Small intestine (tissue), 7 donors: ENCODE measurements at regions not wholly inside any gene's neighbourhood (a gene's known extent, or its start where the extent isn't known, plus 50 kb on each side); places are given as distances from the start of the nearest gene placed in this dataset.

Experiments used
- DNase-seq, 2 donors: peaks; one replicate each; pipeline versions ENCODE4 v3.0.0 to v3.0.0-alpha.2; 2013
- FAIRE-seq: peaks from 2 replicates; lab custom pipeline; 2012; peaks lifted over from hg19 to GRCh38; lab: Jason Lieb, UNC
- H3K27ac ChIP-seq, 3 donors: one replicate each; pipeline ENCODE4 v1.5.1; 2013; ENCODE audit warnings: low read length in 2 of 3, mild to moderate bottlenecking in 2 of 3, control low read depth in 1 of 3, inconsistent platforms in 1 of 3, low read depth in 1 of 3, moderate library complexity in 1 of 3
- H3K27me3 ChIP-seq, 3 donors: one replicate each; pipeline ENCODE4 v1.6.1; 2013; ENCODE audit warnings: low read length in 3 of 3, inconsistent platforms in 1 of 3; ENCODE audit not compliant: control insufficient read depth in 3 of 3, insufficient read depth in 3 of 3
- H3K36me3 ChIP-seq, 3 donors: one replicate each; pipeline ENCODE4 v1.6.1; 2013; ENCODE audit warnings: low read length in 3 of 3, inconsistent platforms in 1 of 3, low read depth in 1 of 3, mild to moderate bottlenecking in 1 of 3, moderate library complexity in 1 of 3; ENCODE audit not compliant: control insufficient read depth in 3 of 3, insufficient read depth in 2 of 3
- H3K4me1 ChIP-seq, 3 donors: one replicate each; pipeline ENCODE4 v1.6.1; 2013; ENCODE audit warnings: low read length in 2 of 3, inconsistent platforms in 1 of 3, low read depth in 1 of 3, mild to moderate bottlenecking in 1 of 3, moderate library complexity in 1 of 3; ENCODE audit not compliant: control insufficient read depth in 3 of 3, insufficient read depth in 2 of 3
- H3K4me3 ChIP-seq, 3 donors: one replicate each; pipeline ENCODE4 v1.5.1; 2013; ENCODE audit warnings: low read length in 3 of 3, control low read depth in 1 of 3, inconsistent platforms in 1 of 3, low read depth in 1 of 3, mild to moderate bottlenecking in 1 of 3, moderate library complexity in 1 of 3
- H3K9me3 ChIP-seq, 2 donors: one replicate each; pipeline ENCODE4 v1.6.1; 2013; ENCODE audit warnings: low read depth in 1 of 2, low read length in 1 of 2; ENCODE audit not compliant: control insufficient read depth in 2 of 2, insufficient read depth in 1 of 2
- WGBS, 3 donors: extraction: QIAGEN DNeasy Blood & Tissue Kit; methylation state at CpG; one replicate each; pipeline ENCODE4 v1.1.7; 2013; 5-methylcytosine and 5-hydroxymethylcytosine counted together
- donor health status: healthy with polysubstance abuse.
- donor health status: control.
- donor health status: control.
- donor health status: Bipolar disorder and iron deficiency.
- donor health status: healthy.

DNA sequence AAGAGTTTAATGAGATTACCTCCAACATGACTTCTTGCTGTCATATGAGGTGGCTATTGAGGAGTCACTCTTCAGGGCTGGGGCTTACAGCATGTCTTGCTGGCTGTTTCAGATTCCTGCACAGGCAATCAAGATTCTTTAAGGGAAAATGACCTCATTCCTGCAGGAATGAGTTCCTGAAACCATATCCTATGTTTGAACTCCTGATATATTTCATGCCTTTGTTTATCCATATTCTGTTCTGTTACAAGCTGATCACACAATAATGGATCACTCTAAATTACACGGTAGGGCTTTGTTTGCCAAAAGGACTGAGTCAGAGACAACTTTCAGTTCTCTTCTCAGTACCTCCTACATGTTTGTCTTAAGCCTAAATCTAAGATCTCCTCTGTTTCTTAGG is 879.8 kb upstream of the PIK3C3 start:
- H3K4me1 ChIP-seq = no peaks in the 10 kb centered on the region
- H3K9me3 ChIP-seq = no peaks in the 10 kb centered on the region
- H3K36me3 ChIP-seq = no peaks in the 10 kb centered on the region
- H3K4me3 ChIP-seq = no peak overlapping the region
- 14 to 40% (median 17%) methylated on average over 1 of the region's 1 CpG for WGBS, 3 donors
- DNase-seq (no peak), FAIRE-seq (no peak)
- no peak overlapping the region for H3K27ac ChIP-seq
- no peaks in the 10 kb centered on the region for H3K27me3 ChIP-seq

DNA sequence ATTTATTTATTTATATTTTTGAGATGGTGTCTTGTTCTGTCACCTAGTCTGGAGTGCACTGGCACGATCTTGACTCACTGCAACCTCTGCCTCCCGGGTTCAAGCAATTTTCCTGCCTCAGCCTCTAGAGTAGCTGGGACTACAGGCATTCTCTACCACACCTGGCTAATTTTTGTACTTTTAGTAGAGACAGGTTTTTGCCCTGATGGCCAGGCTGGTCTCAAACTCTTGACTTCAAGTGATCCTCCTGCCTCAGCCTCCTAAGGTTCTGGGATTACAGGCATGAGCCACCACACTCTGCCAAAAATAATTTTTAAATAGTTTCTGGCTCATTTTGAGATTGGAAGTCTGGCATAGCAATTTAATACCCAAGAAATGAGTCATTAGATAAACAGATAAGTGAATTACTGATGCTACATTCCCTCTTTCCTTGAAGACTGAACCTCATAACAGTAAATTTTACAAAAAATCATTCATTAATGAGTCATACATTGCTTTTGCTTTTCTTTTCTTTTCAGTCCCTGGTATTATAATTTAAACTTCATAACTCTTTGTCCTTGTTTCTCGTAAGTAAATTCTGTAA is 881.6 kb upstream of the PIK3C3 start:
- WGBS, 3 donors = 68 to 80% (median 72%) methylated on average over 3 of the region's 3 CpGs
- no peak for DNase-seq
- Histone ChIP-seq H3K27ac (no peak overlapping the region), H3K4me1 (no peaks in the 10 kb centered on the region), H3K4me3 (no peak overlapping the region), H3K9me3 (no peaks in the 10 kb centered on the region), H3K27me3 (no peaks in the 10 kb centered on the region), H3K36me3 (no peaks in the 10 kb centered on the region)
- FAIRE-seq = no peak

DNA sequence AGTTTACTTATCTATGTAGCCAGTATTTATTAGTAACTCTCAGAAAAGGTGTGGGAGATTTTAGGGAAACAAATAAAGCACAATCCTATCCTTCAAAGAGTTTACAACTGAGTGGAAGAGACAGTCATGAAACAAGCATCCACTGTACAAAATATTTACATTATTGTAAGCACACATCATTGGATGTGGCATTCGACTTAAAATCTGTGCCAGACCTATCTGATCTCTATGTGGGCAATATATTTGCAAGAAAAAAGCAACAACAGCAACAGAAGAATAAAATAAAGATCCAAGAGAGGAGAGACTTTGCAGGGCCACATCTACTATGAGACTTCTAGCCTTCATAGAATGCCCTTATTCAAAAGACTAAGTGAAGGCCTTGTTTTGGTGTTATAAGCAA is 882.1 kb upstream of the PIK3C3 start:
- WGBS, 3 donors = 7 to 26% (median 13%) methylated on average over 1 of the region's 1 CpG
- no peak for FAIRE-seq
- Histone ChIP-seq H3K9me3 (no peaks in the 10 kb centered on the region), H3K27ac (no peak overlapping the region), H3K4me3 (no peak overlapping the region), H3K4me1 (no peaks in the 10 kb centered on the region), H3K27me3 (no peaks in the 10 kb centered on the region), H3K36me3 (no peaks in the 10 kb centered on the region)
- no peak for DNase-seq

DNA sequence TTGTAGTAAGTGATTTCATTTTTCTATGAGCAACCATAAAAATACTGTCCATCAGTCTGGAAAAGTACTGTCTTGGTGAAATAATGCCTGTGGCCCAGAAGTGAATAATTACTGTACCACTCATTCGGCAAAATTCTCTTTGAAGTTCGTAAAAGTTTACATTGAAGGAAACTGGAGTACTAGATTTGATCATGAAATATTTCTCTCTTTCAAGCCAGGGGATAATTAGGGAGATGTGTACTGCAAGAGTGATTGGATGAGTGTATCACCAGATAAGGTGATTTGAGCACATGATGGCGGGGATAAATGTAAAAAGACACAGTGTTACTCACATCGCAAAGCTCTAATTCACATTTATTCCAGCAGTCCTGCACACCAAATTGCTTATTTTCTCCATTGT is 883.2 kb upstream of the PIK3C3 start:
- WGBS, 3 donors = 86 to 88% (median 87%) methylated on average over 4 of the region's 4 CpGs
- no peak for DNase-seq
- H3K27me3 ChIP-seq = no peaks in the 10 kb centered on the region
- no peaks in the 10 kb centered on the region for H3K36me3 ChIP-seq
- H3K27ac ChIP-seq = no peak overlapping the region
- H3K4me1 ChIP-seq = no peaks in the 10 kb centered on the region
- no peak for FAIRE-seq
- no peak overlapping the region for H3K4me3 ChIP-seq
- H3K9me3 ChIP-seq = no peaks in the 10 kb centered on the region

GRCh38 chr18:41069167-41069566 is 885.9 kb upstream of the PIK3C3 start:
- no peaks in the 10 kb centered on the region for H3K27me3 ChIP-seq
- no peak overlapping the region for H3K4me3 ChIP-seq
- DNase-seq (no peak), FAIRE-seq (no peak)
- H3K9me3 ChIP-seq = no peaks in the 10 kb centered on the region
- WGBS, 3 donors = 81 to 91% (median 90%) methylated on average over 7 of the region's 7 CpGs
- no peak overlapping the region for H3K27ac ChIP-seq
- no peaks in the 10 kb centered on the region for H3K36me3 ChIP-seq
- H3K4me1 ChIP-seq = no peaks in the 10 kb centered on the region

DNA sequence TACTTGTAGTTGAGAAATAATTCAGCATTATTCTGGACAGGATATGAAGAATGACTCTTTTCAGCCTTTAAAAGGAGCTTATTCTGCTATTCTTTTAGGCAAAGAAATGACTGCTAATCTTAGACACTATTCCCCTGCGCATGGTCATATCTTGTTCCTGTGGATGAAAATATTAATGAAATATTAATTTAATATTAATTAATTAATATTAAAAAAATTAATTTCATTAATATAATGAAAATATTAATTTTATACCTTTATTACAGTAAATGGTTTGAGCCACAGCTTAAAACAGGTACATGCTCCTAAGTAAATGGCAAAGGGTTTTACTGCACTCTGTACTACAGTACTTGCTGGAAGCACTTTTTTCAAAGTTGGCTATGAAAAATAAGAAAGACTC is 890.1 kb upstream of the PIK3C3 start:
- FAIRE-seq (no peak), DNase-seq (no peak)
- Histone ChIP-seq H3K27ac (no peak overlapping the region), H3K36me3 (no peaks in the 10 kb centered on the region), H3K4me1 (no peaks in the 10 kb centered on the region), H3K27me3 (no peaks in the 10 kb centered on the region), H3K9me3 (no peaks in the 10 kb centered on the region), H3K4me3 (no peak overlapping the region)
- 2 to 86% (median 31%) methylated on average over 1 of the region's 1 CpG for WGBS, 3 donors

DNA sequence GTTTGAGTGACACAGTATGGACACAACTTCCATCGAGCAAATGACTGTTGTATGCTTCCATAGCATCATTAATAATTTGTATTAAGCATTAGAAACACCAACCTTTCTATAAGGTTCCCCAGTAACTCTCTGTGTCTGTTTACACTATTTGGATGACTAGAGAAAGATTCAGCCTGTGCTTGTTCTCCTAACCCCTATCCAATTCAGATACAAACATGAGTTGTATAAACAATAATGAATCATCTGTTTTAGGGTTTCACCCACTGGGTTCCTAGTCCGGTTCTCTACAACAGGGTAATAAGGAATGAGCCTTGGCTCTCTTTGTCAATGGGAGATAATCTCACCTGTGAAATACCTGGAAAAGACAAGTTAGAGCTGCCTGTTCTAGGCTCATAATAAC is 894.1 kb upstream of the PIK3C3 start:
- DNase-seq (no peak), FAIRE-seq (no peak)
- no peak overlapping the region for H3K4me3 ChIP-seq
- H3K36me3 ChIP-seq = no peaks in the 10 kb centered on the region
- H3K27me3 ChIP-seq = no peaks in the 10 kb centered on the region
- H3K4me1 ChIP-seq = no peaks in the 10 kb centered on the region
- H3K27ac ChIP-seq = no peak overlapping the region
- no peaks in the 10 kb centered on the region for H3K9me3 ChIP-seq
- 61 to 71% (median 69%) methylated on average over 2 of the region's 2 CpGs for WGBS, 3 donors

- Histone ChIP-seq H3K27ac (no peak overlapping the region), H3K4me1 (no peaks in the 10 kb centered on the region), H3K4me3 (no peak overlapping the region), H3K27me3 (no peaks in the 10 kb centered on the region), H3K9me3 (peaks cover 0 to 2% of the 10 kb centered on the region in 2 donors), H3K36me3 (no peaks in the 10 kb centered on the region)
- no peak for FAIRE-seq
- DNase-seq = no peak
- 67 to 82% (median 75%) methylated on average over 1 of the region's 1 CpG for WGBS, 3 donors
These were observed 896.0 kb upstream of the PIK3C3 start for GRCh38 chr18:41059126-41059415.

GRCh38 chr18:41058351-41059125 is 896.5 kb upstream of the PIK3C3 start:
- Histone ChIP-seq H3K9me3 (peaks cover 0 to 2% of the 10 kb centered on the region in 2 donors), H3K27me3 (no peaks in the 10 kb centered on the region), H3K27ac (no peak overlapping the region), H3K36me3 (no peaks in the 10 kb centered on the region), H3K4me1 (no peaks in the 10 kb centered on the region), H3K4me3 (no peak overlapping the region)
- FAIRE-seq (no peak), DNase-seq (no peak)
- 69 to 73% (median 70%) methylated on average over 9 of the region's 9 CpGs for WGBS, 3 donors
